ENCODE measurements at regions not wholly inside any gene's neighbourhood (a gene's known extent, or its start where the extent isn't known, plus 50 kb on each side); places are given as distances from the start of the nearest gene placed in this dataset.

- TF ChIP-seq CTCF (IDR thresholded peaks at IDR 0.05 in 8 of 11, conservative IDR thresholded peaks at IDR 0.05 in 3 of 11): no peak
- no peak for TF ChIP-seq POLR2A (IDR thresholded peaks at IDR 0.05)
- no peak for TF ChIP-seq POLR2AphosphoS5 (IDR thresholded peaks at IDR 0.05)
Measured at GRCh38 chr12:30485230-30485890, 210.3 kb downstream of the IPO8 start.

Measured in spleen (tissue), 7 donors.